HG03442 (cell line): ENCODE measurements at regions not wholly inside any gene's neighbourhood (a gene's known extent, or its start where the extent isn't known, plus 50 kb on each side); places are given as distances from the start of the nearest gene placed in this dataset.

Experiments used
- ATAC-seq: cut with Tn5 transposase; IDR thresholded peaks from one replicate; pipeline ENCODE4 v1.9.1; 2021; ENCODE audit warnings: mild to moderate bottlenecking, moderate library complexity; ENCODE audit not compliant: unreplicated experiment

DNA sequence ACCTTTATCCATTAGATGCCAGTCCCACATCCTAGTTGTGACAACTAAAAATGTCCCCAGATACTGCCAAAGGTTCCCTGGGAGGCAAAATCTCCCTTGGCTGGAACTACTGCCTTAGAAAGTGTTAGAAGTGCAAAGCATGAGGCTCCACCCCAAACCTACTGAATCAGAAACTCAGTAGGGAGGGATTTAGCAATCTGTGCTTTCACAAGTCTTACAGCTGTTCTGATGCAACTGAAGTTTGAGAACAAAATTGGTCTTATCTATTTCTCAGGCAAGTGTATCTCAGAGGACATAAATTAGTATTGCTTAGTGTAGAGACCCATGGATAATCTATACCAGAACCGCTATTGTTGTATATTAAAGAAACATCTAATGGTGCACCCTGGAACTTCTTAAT, 70.2 kb downstream of the CLDN1 start:
- ATAC-seq = no peak

DNA sequence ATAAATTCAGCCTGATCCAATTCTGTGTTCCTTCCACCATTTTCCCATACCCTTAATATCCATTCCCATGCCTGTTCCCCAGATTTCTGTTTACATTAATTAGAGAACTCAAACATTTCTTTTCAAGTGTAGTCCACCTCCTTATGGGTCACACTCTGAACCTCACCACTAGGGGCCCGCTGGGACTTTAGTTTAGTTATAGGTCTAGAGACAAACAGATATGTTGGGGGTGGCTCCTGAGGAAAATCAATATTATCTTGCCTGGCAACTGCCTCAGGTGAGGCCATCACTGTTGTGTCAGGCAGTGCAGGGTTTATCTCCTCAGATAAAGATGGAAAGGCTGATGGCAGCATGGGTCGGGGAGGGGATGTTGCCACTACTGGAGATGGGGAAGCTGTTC, 72.8 kb downstream of the CLDN1 start:
- ATAC-seq = no peak

DNA sequence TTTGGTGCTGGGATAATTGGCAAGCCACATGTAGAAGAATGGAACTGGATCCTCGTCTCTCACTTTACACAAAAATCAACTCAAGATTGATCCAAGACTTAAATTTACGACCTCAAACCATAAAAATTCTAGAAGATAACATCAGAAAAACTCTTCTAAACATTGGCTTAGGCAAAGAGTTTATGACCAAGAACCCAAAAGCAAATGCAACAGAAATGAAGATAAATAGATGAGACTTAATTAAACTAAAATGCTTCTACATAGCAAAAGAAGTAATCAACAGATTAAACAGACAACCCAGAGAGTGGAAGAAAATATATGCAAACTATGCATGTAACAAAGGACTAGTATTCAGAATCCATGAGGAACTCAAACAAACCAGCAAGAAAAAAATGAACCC, 80.1 kb downstream of the CLDN1 start:
- ATAC-seq = no peak

DNA sequence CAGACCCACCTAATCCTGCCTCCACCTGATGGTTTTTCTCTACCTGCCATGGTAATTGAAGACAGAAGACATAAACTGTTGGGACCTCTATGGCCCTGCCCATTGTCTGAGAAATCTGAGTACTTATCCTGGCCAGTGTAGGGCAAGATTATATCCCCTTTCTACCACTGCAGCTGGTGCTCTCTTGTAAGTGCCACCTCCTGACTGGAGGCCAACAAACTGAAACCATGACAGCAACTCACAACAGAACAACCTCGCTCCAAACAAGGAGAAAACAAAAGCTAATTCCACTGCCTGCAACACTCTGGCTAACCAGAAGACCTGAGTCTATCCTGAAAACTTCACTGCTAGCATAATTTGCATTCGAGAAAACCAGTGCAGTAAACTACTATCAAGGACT, 82.9 kb downstream of the CLDN1 start:
- ATAC-seq = no peak

DNA sequence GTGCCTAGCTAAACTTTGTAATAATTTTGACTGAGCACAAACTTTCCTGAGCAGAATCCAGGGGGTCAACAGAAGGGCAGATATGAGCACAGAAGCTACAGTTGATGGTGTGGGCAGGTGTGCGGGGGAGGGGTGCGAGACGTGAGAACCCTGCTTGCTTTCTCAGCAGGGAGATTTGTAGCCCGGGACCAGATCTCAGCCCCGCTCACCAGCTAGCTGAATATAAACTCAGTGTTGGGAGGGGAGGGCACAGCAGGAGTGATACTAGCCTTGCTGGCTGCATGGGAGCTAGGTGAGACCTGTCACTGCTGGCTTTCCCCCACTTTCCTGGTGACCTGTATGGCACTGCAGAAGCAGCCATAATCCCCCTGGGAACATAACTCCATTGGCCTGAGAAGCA, 83.4 kb downstream of the CLDN1 start:
- ATAC-seq = no peak

DNA sequence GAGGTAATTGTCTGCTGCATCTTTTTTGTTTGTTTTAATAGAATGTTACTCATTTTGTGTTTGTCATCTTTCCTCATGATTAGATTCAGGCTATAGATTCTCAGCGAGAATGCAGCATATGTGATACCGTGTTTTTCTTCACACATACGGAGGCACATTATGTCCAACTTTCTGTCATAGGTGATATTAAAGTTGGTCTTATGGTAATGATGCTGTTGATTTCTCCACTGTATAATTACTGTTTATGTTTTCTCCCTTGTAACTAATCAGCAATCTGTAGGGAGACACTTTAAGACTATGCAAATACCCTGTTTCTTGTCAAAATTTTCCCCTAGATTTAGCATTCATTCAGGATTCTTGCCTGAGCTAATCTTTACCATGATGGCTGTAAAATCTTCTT, 87.6 kb downstream of the CLDN1 start:
- ATAC-seq = no peak

DNA sequence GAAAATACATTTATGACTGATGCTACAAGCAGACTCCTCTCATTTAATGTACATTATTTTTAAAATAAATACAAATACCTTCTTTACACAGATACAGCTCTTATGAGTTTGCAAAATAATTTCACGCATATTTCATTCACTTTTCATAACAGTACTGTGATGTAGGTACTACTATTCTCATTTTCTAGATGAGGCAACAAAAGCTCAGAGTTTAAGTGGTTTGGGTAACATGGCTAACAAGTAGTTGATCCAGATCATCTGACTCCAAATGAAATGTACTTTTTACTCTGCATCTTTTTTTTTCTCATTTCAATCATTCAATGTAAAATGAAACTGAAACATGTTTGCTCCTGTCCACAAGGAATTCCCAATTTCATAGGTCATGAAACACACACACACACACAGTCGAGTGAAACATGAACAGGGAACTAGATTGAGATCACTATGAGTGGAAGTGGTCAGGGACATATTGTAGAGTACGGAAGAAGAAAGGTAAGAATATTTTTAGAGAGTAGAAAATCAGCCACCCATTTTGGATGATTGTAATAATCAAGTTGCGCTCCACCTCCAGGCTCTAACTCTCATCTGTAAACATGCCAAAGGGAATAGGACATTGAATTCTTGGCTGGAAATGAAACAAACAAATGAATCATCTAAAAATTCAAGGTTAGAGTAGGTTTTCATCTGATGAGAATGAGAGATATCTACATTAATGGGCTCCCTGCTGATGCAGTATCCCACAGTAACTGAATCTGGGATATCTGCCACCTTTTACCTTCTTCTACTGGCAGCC, 92.4 kb downstream of the CLDN1 start:
- ATAC-seq = peak; percentile 68

DNA sequence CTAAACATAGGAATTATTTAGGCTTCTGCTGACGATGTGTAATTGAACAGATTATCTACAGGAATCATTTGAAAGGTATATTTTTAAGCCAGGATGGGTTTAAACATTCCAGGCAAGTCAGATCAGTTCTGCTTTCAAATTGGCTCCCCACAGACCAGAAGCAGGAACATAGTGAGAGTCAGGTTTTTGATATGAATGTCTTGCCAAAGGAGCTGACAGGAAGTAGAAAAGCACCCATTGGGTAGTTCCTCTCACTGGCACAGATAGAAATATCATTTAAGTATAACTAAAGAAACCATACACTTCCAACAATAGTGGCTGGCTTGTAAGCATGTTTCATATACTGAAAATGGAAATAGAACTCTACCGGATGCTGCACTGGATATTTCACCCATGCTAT, 95.2 kb downstream of the CLDN1 start:
- no peak for ATAC-seq

DNA sequence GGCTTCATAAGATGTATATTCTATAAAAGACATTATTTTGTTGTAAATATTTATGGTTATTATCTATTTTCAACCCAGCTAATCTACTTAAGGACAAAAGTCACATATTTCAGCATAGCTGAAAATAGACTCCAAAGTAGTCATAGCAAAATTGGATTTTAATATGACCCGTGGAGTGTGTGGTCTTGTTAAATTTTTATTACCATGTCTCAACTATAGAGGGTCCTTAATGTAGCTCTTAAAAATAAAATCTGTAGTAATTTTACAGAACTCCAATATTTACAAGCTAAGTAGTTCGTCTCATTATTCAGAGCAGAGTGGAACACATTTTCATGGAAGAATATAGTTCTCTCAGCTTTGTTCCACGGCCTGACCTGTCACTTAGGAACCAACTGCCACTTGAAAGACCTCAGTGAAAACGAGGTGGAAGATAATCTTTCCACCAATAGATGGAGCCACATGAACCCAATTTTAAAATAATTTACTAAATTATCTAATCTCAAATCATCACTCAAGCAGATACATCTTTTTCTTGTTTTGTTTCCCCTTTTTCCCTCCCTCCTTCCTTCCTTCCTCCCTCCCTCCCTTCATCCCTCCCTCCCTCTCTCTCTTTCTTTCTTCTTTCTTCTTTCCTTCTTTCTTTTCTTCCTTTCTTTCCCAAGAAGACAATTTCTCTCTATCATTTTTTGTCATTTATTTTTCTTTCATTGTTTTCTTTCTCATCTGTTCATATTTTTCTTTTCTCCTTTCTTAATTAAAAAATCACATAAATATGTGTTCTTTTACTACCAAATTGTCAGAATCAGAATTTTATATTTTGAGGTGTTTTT, 97.2 kb downstream of the CLDN1 start:
- no peak for ATAC-seq

DNA sequence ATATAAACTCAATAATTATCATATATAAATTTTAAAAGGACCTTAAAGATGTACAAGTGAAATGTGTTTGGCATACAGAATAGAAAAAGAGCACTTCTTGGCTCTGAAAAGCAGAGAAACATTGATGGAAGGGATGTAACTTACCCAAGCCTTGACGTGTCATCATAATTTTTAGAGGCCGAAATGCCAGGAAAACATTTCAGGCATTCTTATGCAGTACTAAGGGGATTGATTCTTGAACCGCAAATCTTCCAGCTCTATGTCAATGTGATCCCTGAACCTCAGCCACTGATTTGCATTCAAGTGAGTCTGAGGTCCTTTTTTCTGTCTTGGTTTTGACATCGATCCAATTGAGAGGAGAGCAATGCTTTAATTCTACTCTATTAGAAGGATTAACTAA, 97.8 kb downstream of the CLDN1 start:
- no peak for ATAC-seq

DNA sequence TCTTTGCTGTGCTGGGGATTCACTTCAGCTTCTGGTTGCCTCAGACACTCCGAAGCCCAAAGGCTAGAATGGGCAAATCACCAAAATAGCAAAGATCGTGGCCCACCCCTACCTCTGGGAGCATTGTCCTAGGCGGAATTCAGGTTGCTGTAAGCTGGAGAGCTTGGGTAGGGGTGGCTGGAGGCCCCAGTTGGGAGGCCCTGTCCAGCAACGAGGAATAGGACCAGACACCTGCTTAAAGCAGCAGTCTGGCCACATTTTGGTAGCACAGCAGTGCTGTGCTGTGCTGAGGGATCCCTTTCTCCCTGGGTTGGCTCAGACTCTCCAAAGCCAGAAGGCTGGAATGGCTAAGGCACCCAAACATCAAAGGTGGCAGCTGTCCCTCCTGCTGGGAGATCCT, 99.3 kb downstream of the CLDN1 start:
- ATAC-seq = no peak

DNA sequence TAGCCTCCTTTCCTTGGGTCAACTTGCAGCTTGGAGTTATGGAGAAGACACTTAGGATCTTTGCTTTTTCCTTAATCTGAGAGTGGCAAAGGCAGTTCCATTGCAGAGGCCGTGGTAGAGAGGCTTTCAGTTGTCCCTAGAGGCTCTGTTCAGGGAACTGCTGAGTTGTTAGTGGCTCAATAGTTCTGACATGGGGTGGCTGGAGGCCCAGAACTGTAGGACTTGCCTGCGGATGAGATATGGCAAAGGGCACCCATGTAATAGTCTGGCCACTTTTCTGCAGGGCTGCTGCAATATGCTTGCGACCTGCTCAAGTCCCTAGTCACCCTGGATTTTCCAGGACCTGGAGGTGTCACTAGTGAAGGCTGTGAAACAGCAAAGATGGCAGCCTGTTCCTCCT, 99.9 kb downstream of the CLDN1 start:
- no peak for ATAC-seq

DNA sequence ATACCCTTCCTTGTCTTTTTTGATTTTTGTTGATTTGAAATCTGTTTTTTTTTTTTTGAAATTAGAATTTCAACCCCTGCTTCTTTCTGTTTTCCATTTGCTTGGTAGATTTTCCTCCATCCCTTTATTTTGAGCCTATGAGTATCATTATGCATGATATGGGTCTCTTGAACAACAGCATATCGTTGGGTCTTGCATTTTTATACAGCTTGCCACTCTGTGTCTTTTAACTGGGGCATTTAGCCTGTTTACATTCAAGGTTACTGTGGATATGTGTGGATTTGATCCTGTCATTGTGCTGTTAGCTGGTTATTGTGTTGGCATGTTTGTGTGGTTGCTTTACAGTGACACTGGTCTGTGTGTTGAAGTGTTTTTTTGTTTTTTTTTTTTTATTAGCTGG, 99.7 kb upstream of the P3H2 start:
- no peak for ATAC-seq

DNA sequence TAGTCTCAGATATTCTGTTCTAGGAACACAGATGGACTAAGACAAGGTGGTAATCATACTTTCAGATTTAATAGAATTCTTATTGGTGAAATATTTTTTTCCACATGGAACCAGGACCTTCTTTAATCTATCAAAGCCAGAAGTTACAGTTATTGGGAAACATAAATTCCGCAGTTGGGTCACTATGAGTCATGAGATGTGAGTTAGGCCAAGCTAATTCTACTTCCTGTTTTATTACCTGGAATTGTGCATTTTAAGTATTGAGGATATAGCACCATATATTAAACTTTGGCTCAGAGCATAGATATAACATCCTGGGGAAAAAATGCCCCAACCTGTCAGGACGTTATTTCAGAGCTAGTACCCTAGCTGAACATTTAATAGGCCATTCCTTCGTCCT, 96.4 kb upstream of the P3H2 start:
- no peak for ATAC-seq

DNA sequence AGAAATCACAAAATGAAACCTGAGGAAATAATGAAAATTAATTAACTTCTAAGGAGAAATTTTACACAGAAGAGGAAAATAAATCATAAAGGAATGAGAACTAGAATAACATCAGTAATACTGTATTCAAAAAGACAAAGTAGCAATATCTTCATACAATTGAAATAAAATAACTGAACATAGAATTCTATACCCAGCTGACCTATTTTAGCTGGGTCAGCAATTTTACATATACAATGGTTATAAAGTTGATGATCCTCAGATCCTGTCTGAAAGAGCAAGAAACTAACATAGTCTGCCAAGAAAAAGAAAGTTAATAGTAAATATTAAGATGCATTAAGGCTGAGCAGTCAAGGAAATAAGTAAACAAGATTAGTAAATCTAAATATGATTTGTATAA, 93.0 kb upstream of the P3H2 start:
- ATAC-seq = no peak

DNA sequence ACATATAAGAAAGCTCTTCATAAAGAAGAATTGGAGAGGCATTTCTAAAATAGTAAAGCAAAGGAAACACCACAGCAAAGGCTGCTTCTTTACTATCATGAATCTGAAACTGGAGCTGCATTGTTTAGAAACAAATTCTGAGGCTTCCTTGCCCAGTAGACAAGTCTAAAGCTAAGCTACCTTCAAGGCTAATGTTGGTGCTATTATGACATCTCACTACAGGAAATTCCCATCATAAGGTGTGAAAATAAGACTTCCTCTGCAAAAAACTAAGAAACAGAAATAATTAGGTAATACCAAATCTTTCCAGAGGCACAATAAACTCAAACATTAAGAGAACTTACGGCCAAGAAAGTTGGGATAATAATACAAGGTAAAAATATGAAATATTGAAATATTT, 89.9 kb upstream of the P3H2 start:
- peak; percentile 53 for ATAC-seq

DNA sequence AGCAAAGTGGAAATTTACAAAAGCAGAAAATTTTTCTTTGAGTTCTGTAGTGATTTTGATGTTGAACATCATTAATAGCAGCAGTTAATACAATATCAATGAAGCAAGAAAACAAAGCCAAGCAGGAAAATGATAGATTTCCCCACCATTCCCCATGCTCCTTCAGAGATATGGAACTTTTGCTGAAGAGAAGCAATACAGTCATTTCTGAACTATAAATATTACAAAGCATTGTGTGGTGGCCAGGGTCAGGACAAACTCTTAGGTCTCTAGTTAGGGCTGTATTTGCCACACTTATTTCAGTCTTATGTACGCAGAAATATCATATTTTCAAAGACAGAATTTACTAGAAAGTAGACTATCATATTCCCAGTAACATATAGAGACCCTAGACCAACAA, 88.8 kb upstream of the P3H2 start:
- ATAC-seq = peak; percentile 28

DNA sequence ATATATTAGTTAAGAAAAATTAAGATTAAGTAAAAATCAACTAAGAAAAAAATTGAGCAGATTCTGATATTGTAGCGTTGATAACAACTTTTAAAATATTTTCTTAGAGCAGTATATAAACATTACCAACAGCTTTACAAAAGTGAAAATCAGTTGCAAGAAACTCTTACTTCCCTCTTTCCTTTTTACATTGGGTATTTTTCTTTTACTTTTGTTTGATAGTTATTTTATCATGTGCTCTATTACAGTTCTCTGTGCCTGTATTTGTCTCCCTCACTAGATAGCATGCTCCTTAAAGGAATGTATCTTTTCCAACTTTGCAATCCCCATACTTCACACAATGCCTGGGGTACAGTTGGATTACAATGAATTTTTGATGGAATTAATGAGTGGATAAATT, 87.5 kb upstream of the P3H2 start:
- no peak for ATAC-seq

DNA sequence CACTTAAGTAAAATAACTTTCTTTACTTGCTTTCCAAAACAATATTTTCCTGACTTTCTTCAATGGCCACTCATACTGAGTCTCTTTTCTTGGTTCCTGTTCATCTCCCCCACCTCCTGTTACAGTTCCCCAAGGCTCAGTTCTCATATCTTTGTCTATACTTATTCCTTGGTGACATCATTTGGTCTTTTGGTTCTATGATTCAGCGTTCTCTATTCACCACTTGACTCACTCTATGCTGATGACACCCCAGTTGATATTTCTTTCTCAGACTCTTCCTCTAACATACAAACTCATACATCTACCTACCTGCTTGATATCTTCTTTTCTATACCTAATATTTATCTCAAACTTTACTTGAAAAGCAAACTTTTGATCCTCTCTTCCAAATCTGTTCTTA, 85.0 kb upstream of the P3H2 start:
- ATAC-seq = peak; percentile 87

DNA sequence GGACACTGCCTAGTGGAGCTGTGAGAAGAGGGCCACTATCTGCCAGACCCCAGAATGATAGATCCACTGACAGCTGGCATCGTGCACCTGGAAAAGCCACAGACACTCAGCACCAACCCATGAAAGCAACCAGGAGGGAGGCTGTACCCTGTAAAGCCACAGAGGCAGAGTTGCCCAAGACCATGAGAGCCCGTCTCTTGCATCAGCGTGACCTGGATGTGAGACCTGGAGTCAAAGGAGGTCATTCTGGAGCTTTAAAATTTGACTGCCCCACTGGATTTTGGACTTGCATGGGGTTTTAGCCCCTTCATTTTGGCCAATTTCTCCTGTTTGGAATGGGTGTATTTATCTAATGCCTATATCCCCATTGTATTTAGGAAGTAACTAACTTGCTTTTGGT, 83.5 kb upstream of the P3H2 start:
- no peak for ATAC-seq

DNA sequence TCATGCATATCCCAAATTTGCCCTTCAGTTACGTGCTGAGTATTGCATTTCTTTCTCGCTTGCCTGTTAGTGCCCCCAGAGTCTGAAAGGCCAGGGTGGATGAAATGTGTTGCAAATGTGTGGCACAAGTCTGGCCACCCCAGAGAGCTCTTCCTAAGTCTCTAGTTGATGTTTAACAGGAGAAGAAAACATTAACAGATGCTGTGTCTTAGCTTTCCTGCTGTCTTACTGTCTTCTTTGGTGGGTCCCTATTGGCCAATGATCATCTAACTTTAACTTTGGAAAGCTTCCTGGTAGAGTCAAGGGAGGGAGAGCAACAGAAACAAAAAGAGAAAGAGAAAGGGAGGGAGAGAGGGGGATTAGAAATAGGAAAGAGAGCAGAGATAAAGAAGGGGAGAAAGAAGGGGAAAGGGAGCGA, 76.7 kb upstream of the P3H2 start:
- ATAC-seq = no peak

DNA sequence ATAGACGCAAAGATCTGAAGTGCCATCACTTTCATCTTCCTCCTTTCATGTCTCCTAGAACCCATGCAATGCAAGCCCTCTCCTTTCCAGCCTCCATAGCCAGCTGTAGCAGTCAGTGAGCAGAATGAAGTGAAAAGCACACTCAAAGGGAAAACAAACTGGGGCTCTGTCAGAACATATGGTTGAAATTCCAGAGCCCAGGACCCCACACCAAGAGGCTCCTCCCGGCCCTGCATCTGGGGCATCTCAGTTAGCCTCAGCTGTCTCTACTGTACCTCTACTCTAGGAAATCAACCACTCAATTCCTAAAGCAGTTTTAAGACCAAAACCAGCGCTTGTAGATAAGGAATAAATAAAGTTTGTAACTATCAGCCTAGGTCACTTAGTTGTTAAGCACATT, 73.8 kb upstream of the P3H2 start:
- ATAC-seq = no peak
